Stimulated activated CD4-positive, alpha-beta T cell treated with anti-CD3 and anti-CD28 coated beads, Interleukin-1b, Interleukin-23, amount 100 ng/mL, for 24 hours (primary cell): ENCODE measurements at regions not wholly inside any gene's neighbourhood (a gene's known extent, or its start where the extent isn't known, plus 50 kb on each side); places are given as distances from the start of the nearest gene placed in this dataset.
"Not testable (repeated sequence)": the region's sequence is repeated elsewhere in the genome, so short reads cannot be mapped to it uniquely, and the experiment has no call there.

Experiments used
- DNase-seq, 4 experiments: peaks; one replicate each; pipeline ENCODE4 v3.0.0-alpha.2; 2020; ENCODE audit warnings: low read depth in 4 of 4, low spot score in 1 of 4

DNA sequence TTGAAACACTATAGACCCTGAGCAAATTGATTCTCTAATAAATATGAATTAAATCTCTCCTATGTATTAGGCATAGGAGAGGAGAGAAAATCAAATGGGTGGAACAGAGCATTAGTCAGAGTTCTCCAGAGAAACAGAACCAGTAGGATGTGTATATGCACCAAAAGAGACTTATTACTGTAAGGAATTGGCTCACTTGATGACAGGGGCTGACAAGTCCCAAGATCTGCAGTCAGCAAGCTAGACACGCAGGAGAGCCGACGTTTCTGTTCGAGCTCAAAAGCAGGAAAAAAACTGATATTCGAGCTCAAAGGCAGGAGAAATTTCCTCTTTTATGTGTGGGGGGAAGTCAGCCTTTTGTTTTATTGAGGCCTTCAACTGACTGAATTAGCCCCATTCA, 259.2 kb upstream of the KAZN start:
- no peak for DNase-seq

DNA sequence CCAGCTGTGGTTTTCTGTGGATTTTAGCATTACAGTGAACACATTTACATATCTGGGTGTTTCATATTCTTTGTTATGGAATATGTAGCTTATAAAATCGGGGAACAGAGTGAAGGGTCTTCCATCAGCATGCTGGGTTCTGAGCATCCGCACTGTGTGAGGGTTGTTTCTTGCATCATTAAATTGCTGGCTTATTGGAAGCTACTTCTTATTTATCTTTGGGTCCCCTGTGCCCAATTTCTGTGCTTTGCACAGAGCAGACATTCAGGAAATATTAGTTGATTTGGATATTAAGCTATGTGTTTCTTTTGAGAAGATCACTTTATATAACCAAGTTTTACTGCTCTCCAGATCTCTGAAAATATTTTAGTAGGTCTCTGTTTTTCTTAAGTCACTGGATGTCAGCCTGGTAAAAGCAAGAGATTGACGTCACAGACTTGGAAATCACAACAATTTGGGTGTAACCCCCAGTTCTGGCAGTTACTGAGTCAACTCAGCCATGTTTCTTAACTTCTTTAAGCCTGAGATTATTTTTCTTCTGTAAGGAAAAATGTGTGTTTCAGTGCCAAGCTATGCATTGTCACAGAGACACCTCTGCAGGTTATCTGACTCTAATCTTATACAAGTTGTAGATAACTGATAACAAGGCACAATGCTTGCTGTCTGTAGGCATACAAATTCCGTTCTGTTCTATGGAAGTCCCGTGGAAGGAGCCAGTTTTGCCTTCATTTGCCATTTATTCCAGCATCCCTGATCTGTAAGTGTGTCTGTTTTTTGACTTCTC, 258.3 kb upstream of the KAZN start:
- DNase-seq = no peak

DNA sequence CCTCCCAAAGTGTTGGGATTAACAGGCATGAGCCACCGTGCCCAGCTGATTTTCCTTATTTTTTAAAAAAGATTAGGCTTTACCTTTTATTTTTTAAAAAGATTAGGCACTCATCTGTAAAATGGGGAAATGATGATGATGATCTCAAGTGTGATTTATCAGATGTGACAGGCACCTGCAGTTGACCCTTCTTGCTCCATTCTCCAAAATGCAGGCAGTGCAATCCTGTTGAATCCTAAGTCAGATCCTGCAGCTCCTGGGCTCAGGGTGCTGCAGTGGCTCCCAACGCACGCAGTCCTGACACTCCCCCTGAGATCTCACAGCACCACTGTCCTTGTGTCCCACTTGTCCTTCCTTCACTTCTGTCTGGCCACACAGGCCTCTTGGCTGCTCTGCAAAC, 257.3 kb upstream of the KAZN start:
- no peak for DNase-seq

DNA sequence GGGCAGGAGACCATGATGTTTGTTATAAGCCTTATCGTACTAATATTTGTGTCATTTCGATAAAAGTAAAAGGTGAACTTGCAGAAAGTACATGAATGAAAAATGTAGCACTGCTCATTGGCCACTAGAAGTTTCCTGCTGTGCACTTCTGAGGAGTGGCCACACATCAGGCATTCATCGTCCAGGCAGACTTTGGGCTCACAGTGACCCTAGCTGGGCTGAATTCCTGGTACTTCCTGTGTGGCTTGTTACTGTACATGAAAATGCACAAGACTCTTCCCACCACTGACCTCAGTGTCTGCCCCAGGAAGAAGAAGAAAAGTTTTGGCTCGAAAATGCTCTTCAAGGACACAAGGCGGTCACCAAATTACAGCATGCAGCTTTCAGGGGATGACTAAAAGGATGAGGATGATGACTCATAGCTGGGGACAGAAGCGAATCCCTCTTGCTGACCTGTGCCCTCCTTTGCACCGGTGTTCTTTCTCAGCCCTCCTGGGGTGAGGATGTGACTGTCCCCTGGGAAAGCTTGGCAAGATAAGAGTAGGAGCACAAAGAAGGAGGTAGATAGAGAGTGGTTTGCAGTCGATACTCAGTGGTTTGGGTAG, 252.4 kb upstream of the KAZN start:
- no peak for DNase-seq

DNA sequence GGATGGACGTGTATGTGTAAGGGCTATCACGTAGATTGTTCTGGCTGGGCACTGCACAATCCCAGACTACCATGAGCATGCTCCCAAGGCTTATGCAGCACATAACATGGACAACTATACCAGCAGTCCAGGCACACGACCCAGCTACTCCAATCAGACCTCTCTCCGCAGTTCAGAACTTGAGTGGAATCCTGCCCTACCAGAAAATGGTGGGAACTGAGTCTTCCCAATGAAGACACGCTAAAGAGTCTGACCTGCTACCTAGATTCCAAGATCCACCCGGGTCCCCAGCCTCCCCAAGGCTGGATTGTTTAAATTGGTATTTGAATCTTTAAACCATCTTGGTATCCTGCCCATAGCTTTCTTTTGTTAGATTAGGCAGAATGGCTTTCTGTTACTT, 251.3 kb upstream of the KAZN start:
- no peak for DNase-seq

DNA sequence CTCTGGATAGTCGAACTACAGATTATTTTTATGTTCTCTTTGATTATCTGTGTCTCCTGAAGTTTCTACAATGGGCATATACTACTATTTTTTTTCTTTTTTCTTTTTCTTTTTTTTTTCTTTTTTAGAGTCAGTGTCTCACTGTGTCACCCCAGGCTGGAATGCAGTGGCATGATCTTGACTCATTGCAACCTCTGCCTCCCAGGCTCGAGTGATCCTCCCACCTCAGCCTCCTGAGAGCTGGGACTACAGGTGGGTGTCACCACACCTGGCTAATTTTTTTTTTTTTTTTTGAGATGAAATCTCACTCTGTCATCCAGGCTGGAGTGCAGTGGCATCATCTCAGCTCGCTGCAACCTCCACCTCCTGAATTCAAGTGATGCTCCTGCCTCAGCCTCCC, 250.7 kb upstream of the KAZN start:
- no peak for DNase-seq

DNA sequence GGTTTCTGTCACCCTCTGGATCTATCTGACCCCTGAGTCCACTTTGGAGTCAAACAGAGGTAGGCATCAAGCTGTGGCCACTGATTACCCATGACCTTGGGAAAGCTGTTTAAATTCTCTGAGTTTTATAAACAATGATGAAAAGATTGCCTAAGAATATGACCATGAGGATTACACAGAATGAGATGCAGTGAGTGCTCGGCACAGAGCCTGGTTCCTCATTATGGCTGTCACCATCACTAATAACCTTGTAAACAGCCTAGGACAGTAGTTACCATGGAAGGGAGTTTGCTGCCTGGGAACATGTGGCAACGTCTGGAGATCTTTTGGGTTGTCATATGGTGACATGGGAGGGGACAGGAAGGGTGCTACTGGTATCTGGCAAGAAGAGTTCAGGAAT, 248.3 kb upstream of the KAZN start:
- no peak for DNase-seq

DNA sequence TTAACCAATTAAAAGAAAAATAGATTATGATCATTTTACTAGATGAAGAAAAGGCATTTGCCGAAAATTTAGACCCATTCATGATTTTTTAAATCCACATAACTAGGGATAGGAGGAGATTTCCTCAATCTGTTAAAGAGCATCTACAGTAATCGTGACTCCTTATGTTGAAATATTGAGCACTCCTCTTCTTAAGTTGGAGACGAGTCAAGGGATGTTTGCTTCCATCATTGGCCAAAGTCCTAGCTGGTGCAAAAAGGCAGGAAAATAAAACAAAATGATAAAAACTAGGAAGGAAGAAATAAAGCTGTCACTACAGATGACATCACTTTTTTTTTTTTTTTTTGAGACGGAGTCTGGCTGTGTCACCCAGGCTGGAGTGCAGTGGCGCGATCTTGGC, 245.6 kb upstream of the KAZN start:
- no peak for DNase-seq

DNA sequence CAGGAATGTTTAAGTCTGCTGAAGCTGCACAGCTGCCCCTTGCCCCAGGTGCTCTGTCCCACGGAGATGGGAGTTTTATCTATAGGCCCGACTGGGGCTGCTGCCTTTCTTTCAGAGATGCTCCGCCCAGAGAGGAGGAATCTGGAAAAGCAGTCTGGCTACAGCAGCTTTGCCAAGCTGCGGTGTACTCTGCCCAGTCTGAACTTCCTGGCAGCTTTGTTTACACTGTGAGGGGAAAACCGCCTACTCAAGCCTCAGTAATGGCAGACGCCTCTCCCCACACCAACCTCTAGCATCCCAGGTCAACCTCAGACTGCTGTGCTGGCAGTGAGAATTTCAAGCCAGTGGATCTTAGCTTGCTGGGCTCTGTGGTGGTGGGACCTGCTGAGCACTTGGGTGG, 237.5 kb upstream of the KAZN start:
- DNase-seq = not testable (repeated sequence)

DNA sequence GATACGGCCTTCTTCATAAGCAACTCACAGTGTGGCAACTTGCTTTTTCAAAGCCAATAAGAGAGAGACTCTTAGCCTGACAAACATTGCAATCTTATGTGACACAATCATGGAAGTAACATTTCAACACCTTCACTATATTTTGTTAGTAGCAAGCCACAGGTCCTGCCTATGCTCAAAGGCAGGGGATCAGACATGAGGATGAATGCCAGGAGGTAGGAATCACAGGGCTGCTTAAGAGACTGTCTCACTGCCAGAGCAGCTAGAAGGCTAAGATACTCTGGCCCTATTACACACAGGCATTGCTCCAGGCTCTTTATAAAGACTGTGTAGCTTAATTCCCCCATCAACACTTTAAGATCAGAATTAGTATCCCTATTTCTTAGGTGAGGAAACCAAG, 236.2 kb upstream of the KAZN start:
- no peak for DNase-seq

DNA sequence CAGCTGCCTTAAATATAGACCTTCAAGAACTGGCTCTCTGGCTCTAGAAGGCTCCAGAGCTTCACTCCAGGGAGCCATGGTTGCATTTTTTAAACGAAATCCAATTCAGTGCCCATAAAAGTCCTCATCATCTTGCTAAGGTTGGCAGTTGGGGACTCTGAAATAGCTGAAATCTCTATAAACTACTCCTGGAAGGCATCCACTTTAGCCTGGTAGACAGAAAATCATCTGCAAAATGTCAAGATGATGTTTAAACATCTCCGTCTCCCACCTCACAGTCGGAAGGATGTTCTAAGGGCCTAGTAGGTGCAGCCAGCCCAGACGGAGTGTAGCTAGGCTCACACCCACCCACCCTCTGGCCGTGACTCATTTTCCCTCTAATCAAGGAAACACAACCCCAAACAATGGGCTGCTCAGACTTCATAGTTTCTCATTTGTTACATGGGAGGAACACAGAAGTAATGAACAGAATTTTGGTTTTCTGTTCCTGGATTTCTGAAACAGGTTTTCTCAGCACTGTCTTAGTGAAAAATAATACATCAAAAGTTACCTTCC, 235.4 kb upstream of the KAZN start:
- DNase-seq = no peak

DNA sequence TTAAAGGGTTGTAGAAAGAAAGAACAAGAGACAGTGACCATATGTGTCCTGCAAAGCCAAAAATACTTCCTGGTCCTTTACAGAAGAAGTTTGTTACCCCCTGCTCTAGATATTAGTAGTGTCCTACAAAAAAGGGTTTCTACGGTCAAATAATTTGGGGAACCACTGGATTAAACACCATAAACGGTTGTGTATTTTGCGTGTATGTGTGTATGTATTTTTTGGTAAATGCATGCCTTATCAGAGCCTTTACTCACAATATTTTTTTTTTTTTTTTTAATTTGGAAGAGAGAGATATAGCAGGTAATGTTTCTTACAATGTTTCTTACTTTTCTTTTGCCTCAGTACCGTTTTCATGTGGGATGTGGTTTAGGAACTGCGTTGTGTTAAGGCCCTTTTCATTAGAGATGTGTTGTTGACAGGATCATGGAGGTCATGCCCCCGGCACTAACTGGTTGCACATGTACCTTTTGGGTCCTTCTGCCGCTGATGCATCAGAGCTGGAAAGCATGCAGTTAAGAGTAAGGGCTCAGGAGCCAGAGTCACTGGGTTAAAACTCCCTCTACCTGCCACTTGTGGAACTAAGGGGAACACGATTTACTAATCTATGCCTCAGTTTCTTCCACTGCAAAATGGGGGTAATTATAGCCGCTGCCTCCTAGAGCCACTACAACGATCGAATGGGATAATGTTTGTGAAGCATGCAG, 234.6 kb upstream of the KAZN start:
- no peak for DNase-seq

DNA sequence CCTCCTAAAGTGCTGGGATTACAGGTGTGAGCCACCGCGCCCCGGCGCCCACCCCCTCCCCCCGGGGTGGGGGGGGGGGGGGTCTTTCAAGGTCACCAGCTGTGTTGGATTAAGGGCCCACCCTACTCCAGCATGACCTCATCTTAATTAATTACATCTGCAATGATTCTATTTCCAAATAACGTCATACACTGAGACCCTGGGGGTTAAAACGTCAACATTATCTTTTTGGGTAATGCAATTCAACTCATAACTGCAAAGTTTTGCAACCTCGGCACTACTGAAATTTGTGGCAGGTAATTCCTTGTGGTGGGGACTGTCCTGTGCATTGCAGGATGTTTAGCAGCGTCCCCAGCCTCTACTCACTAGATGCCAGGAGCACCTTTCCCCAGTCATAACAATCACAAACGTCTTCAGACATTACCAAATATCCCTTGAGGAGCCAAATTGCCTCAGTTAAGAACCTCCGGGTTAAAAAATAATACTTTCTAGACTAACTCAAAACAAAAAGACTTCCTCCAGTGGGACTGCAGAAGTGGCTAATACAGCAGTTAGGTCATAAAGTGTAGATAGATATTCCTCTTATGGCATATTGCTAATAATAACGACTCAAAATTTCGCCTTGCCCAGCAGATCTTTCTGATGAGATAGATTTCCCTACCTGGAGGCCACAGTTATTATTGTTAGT, 233.0 kb upstream of the KAZN start:
- DNase-seq = no peak

DNA sequence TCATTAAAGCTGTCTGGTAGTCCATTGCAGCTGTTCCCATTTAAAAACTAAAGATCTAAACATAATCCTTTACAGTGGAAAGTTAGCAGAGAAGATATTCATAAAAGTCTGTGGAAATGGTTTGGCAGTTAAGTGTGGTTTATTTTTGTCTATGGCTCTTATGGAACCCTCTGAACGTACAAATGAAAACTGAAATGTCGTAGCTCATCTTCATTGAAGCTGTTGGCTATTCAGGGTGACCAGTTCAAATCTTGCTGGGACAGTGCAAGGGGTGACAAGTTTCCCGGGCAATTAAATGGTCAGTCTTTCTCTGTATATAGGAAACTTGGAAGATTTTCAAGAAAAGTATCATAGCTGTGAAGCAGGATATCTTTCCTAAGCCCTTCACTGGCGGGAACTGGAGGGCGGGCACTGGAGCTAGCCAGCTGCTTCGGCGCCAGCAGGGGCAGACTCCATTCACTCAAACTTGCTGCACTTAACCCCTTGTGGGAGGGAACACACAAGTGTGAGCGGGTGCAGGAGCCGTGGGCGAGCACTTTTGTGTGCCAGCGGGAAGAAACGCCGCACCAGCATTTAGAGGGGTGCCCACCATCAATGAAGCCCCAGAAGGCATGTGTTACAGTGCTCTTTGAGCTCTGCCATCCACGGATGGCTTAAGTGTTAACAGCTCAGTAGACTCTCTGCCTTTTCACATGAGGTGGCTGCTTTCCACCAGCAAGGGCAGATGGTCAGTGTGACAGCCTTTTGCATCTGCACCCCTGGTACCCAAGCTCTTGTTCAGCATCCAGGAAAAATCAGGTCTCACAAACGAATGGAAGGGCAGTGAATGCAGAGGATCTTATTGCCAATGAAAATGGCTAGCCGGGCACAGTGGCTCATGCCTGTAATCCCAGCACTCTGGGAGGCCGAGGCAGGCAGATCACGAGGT, 232.1 kb upstream of the KAZN start:
- DNase-seq = no peak

DNA sequence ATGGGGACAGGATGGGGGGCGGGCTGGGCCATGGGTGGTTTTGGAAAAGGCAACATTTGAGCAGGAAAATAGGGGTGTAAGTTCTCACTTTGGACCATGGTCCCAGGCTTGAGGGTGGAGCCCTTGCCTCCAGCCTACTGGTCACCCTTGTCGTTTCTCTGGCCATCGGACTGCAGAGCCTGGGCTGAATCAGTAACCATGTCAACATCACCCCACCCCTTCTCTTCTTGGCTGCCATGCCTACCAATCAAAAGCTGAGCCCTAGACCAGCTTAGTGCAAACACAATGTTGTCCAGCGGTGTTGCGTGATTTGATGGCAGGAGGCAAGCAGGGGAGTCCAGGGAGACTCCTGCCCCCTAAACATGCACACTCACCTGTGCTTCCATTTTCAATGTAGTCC, 231.0 kb upstream of the KAZN start:
- DNase-seq = no peak

DNA sequence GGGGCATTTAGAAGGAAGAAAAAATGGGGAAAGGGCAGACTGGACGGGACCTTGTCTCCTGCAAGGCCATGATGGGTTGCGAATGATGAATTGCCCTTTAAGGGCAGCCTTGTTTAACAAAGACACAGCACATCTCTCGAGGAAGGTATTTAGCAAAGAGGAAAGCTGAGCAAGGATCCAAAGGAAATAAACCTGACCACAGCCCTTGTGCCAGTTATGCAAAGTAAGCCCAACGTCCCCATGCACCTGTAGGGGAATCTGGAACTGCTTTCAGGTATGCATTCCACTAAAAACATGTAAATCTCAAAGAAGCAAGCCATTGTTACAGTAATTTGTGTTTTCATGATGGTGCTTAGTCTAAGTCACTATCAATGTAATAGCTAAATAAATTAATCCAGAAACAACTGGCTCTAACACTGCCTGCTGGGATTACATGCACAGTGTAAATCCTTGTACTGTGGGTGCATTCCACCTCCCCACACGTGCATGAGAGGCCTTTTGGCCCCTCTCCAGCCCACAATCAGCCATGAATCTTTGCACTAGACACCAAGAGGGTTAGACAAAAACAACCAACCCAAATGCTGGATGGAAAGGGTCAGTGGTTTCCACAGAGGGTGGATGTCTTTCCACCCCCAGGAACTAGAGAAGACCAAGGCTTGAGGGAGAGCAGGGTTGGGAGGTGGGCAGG, 228.8 kb upstream of the KAZN start:
- DNase-seq = no peak

DNA sequence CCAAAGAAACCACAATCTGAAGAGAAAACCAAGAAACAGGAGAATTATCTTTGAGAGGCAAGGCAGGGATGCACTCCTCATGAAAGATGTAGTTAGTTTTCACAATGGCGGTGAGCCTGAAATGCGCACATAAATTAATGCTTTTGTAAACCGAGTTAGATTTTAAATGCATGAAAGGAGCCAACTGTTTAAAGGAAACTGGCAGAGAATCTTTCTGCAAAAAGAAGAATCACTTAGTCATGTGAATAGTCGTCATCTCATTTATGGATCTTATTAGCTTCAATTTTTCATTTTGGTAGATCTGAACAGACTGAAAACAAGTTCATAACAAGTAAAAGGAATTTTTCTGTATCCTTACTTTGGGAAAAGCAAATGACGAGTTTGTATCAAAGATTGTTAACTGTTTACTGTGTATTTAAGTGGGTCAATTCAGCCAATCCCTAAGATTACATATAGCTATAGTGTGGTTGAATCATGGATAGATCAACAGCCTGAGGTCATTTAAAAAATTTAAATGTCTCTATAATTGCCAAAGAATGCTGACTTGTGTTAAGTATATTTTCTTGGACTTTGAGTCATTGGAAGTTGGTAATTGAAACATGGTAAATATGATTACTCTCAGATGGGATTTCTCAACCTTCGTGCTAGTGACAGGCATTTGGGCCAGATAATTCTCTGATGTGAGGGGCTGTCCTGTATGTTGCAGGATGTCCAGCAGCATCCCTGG, 226.6 kb upstream of the KAZN start:
- DNase-seq = no peak

DNA sequence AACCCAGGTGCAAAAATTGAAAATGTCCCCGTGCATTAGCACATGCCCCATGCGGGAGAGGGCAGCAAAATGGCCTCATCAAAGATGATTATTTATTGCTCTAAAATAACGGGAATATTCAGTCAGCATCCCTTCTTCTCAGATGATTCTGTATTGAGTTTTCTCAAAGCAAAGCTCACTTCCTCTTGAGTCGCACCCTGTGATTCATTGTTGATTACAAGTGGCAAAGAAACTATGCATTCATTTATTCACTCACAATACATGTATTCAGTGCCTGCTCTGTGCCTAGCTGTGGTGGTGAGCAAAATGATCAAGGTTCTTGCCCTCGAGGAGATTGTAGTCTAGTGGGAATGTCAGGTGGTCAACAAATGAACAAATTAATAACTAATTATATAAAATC, 226.0 kb upstream of the KAZN start:
- no peak for DNase-seq

DNA sequence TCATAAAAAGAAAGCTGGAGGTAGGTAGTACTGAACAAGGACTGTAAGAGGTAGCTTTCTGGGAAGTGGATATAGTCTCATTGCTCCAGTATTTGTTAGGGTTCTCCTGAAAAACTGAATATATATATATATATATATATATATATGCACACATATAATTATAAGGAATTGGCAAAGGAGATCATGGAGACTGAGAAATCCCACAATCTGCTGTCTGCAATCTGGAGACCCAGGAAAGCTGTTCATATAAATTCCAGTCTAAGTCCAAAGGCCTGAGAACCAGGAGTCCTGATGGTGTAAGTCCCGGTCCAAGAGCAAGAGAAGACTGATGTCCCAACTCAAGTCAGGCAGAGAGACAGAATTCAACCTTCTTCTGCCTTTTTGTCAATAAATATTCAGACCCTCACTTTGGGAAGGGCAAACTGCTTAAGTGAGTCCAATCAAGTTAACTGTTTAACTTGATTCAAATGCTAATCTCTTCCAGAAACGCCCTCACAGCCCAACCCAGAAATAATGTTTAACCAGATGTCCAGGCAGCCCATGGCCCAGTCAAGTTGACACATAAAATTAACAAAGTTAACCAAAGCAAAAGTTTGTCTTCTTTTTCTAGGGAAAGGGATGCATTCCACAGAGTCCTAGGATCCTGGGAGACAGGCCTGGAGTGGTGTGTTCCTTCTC, 225.3 kb upstream of the KAZN start:
- DNase-seq = no peak
